GM20000 (cell line): ENCODE measurements at regions not wholly inside any gene's neighbourhood (a gene's known extent, or its start where the extent isn't known, plus 50 kb on each side); places are given as distances from the start of the nearest gene placed in this dataset.

Source experiments
- DNase-seq: peaks from one replicate; pipeline ENCODE4 v3.0.0; 2012; ENCODE audit warnings: low spot score
- CTCF ChIP-seq: IDR thresholded peaks from 2 replicates; pipeline ENCODE4 v1.5.1; 2012; ENCODE audit warnings: mild to moderate bottlenecking, control low read depth; ENCODE audit errors: extremely low read depth, missing control alignments

DNA sequence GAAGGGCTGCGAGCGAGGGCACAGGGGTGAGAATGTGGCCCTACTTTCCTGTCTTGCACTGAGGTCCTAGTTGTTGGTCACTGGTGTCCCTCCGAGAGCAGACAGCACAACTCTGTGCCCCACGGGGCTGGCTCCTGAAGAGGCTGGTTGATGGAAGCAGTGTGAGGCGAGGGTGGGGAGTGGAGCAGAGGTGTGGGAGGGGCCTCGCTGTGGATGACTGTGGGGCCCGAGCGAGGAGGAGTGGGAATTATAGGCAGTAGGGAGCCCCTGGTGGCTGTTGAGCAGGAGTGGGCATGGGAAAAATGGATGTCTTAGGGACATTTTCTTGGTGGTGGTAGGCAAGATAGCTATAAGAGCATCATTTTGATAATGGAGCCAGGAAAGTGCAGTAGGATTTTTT is 660.5 kb upstream of the HS6ST1 start:
- no peak for TF ChIP-seq CTCF
- DNase-seq: no peak

DNA sequence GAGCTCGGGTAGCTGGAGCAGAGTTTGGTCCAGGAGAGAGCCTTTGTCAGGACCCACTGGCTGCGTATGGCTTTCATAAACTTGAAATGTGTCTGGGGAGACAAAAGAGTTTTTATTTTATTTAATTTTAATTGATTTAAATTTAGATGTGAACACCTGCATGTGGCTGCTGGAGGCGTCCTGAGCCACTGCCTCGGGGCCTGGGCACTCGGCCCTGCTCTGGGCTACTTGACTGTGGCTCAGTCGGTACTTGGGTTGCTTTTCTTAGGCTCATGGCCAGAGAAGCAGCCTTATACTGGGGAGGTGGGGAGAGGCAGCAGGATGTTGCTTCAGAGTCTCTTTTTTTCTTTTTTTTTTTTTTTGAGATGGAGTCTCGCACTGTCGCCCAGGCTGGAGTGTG is 661.8 kb upstream of the HS6ST1 start:
- no peak for TF ChIP-seq CTCF
- DNase-seq: no peak

- TF ChIP-seq CTCF: no peak
- DNase-seq: no peak
Observed at GRCh38 chr2:128981353-128981752, 662.7 kb upstream of the HS6ST1 start.

DNA sequence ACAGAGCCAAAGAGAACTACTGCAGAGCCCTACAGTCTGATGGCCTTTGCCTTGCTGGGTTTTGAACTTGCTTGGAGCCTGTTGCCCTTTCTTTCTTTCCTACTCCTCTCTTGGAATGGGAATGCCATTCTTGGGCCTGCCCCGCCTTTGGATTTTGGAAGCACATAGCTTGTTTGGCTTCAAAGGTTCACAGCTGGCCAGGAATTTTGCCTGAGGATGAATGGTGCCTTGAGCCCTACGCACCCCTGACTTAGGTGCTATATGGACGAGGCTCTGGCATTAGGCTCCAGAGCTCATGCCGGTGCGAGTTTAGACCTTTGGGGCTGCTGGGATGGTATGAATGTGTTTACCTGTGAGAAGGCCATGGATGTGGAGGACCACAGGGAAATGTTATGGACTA is 663.3 kb upstream of the HS6ST1 start:
- TF ChIP-seq CTCF: no peak
- no peak for DNase-seq

DNA sequence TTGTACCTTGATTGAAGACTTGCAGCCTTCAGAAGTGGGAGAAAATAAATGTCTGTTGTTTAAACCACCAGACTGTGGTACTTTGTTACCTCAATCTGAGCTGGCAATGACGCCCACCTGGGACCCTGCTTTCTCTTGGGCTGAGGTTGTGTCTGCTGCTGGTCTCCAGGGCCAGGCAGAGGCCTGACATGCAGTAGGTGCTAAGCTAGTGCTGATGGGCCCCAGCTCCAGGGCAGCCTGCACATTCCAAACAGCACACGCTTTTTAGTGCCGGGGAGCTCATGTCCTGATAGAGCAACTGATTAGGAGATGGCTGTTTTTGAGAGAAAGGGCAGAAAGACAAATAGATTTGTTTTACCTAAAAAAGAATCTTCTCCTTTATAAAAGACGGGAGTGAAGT is 664.0 kb upstream of the HS6ST1 start:
- no peak for TF ChIP-seq CTCF
- no peak for DNase-seq

DNA sequence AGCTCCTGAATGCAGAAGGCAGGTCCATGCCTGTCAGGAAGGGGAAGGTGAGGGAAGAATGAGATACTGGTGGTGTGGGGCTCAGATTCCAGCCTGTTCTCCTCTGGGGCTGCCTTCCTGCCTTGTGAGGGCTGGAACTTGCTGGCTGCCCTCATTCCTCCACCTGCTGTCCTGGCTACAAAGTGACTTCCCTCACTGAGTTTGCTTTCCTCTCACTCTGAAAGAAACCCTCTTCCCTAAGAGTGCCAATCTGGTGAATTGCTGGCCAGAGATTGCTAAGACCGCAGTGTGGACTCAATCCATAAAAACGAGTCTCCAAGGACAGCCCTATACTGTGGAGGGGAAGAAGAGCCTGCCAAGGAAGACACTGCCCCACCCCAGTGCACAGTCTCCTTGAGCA is 664.4 kb upstream of the HS6ST1 start:
- no peak for DNase-seq
- TF ChIP-seq CTCF: no peak

DNA sequence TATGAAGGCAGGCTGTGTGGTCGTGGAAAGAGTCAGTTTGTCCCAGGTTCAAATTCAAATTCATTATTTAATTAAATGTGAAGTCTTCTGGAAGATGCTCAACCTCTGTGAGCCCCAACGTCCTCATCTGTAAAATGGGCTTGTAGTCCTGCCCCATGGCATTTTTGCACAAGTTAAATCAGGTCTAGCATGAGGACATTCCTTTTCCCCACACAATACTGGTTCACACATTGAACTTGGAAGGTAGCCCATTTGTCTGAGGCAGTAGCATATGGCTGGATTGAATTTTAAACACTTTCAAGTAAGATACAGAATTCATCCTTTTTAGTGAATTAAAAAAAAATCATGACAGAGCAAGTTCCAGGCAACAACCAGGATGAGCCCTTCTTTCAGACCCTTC is 665.4 kb upstream of the HS6ST1 start:
- TF ChIP-seq CTCF: no peak
- DNase-seq: no peak
